Naive thymus-derived CD8-positive, alpha-beta T cell (primary cell): ENCODE measurements at regions not wholly inside any gene's neighbourhood (a gene's known extent, or its start where the extent isn't known, plus 50 kb on each side); places are given as distances from the start of the nearest gene placed in this dataset.
A peak's percentile ranks its signal among the peaks of the same experiment; 100 is the strongest.

Source experiments
- ATAC-seq, 2 donors: fragments of 150-1000 bp; cut with Tn5 transposase in 1 of 2; sonication (Bioruptor Pico), chemical (Tn5 transposase) in 1 of 2; 1 replicate in 1 of 2; 2 replicates in 1 of 2; pipeline ENCODE4 v1.10.0; 2021; ENCODE audit warnings: mild to moderate bottlenecking in 2 of 2, moderate library complexity in 2 of 2
- POLR2A ChIA-PET: fragments of 350-600 bp; sonication (Branson Sonifier 250); formaldehyde crosslinking; loops from one replicate; lab custom pipeline; 2021; ENCODE audit warnings: antibody characterized with exemption; lab: Charles Lee
- DNase-seq, 10 donors: peaks; one replicate each; pipeline versions ENCODE4 v3.0.0 to v3.0.0-alpha.2; 2020 to 2022
- H3K27ac Mint-ChIP-seq, 10 donors: one replicate each; pipeline ENCODE4 v1.8.0; 2020 to 2022; ENCODE audit warnings: mild to moderate bottlenecking in 10 of 10, mixed read lengths in 10 of 10, moderate library complexity in 4 of 10, inconsistent platforms in 1 of 10
- H3K27me3 Mint-ChIP-seq, 5 donors: one replicate each; pipeline ENCODE4 v1.8.0; 2021 to 2022; ENCODE audit warnings: mixed read lengths in 5 of 5
- H3K36me3 Mint-ChIP-seq, 3 donors: one replicate each; pipeline ENCODE4 v1.8.0; 2020 to 2022; ENCODE audit warnings: mixed read lengths in 3 of 3, mild to moderate bottlenecking in 2 of 3, inconsistent platforms in 1 of 3
- H3K4me1 Mint-ChIP-seq, 4 donors: one replicate each; pipeline ENCODE4 v1.8.0; 2021 to 2022; ENCODE audit warnings: mixed read lengths in 4 of 4
- H3K4me3 Mint-ChIP-seq, 10 donors: one replicate each; pipeline ENCODE4 v1.8.0; 2020 to 2022; ENCODE audit warnings: mild to moderate bottlenecking in 10 of 10, mixed read lengths in 10 of 10, moderate library complexity in 6 of 10, inconsistent platforms in 1 of 10
- H3K9me3 Mint-ChIP-seq, 9 donors: one replicate each; pipeline ENCODE4 v1.8.0; 2020 to 2022; ENCODE audit warnings: mixed read lengths in 9 of 9, mild to moderate bottlenecking in 3 of 9, inconsistent platforms in 1 of 9, moderate library complexity in 1 of 9

GRCh38 chr3:159848348-159849118 lies 140.1 kb upstream of the IL12A start:
- no peaks in the 10 kb centered on the region for H3K36me3 Mint-ChIP-seq
- H3K27me3 Mint-ChIP-seq, result peaks cover 8 to 14% (median 11%) of the 10 kb centered on the region in 5 donors
- POLR2A ChIA-PET, result no interaction called here
- H3K4me3 Mint-ChIP-seq, result no peak overlapping the region
- ATAC-seq (no peak), DNase-seq (no peak)
- H3K4me1 Mint-ChIP-seq, result peaks cover 0 to 4% (median 0%) of the 10 kb centered on the region in 4 donors
- H3K9me3 Mint-ChIP-seq, result no peaks in the 10 kb centered on the region
- H3K27ac Mint-ChIP-seq, result no peak overlapping the region

- no peak for ATAC-seq
- no peak for DNase-seq
- POLR2A ChIA-PET, result no interaction called here
- Mint-ChIP-seq H3K27ac (no peak overlapping the region), H3K36me3 (no peaks in the 10 kb centered on the region), H3K9me3 (no peaks in the 10 kb centered on the region), H3K27me3 (peaks cover 3 to 13% (median 5%) of the 10 kb centered on the region in 5 donors), H3K4me3 (no peak overlapping the region), H3K4me1 (peaks cover 0 to 2% (median 0%) of the 10 kb centered on the region in 4 donors)
Observed at GRCh38 chr3:159850481-159850880, 138.2 kb upstream of the IL12A start.

- H3K36me3 Mint-ChIP-seq, result no peaks in the 10 kb centered on the region
- no peak overlapping the region for H3K4me3 Mint-ChIP-seq
- POLR2A ChIA-PET, result no interaction called here
- no peaks in the 10 kb centered on the region for H3K9me3 Mint-ChIP-seq
- peaks cover 0 to 10% (median 4%) of the 10 kb centered on the region in 4 donors for H3K4me1 Mint-ChIP-seq
- no peak for DNase-seq
- peaks cover 4 to 16% (median 13%) of the 10 kb centered on the region in 5 donors for H3K27me3 Mint-ChIP-seq
- ATAC-seq, result no peak
- H3K27ac Mint-ChIP-seq, result no peak overlapping the region
Observed at GRCh38 chr3:159852266-159852665, 136.4 kb upstream of the IL12A start.

GRCh38 chr3:159852821-159853505 lies 135.7 kb upstream of the IL12A start:
- POLR2A ChIA-PET, result interaction anchor here (0.6 kb wide), 1 partner anchor 82 kb away, joined by 3 read pairs; no protein-coding TSS in a partner anchor
- Mint-ChIP-seq H3K4me1 (peaks cover 0 to 11% (median 4%) of the 10 kb centered on the region in 4 donors), H3K36me3 (no peaks in the 10 kb centered on the region), H3K27me3 (peaks cover 4 to 16% (median 12%) of the 10 kb centered on the region in 5 donors), H3K4me3 (no peak overlapping the region), H3K9me3 (no peaks in the 10 kb centered on the region), H3K27ac (no peak overlapping the region)
- ATAC-seq, result no peak
- no peak for DNase-seq

GRCh38 chr3:159853506-159853864 lies 135.2 kb upstream of the IL12A start:
- H3K27me3 Mint-ChIP-seq, result peaks cover 2 to 16% (median 14%) of the 10 kb centered on the region in 5 donors
- no peak for ATAC-seq

GRCh38 chr3:159854500-159855124 lies 134.0 kb upstream of the IL12A start:
- H3K4me3 Mint-ChIP-seq, result no peak overlapping the region
- no peak for DNase-seq
- H3K9me3 Mint-ChIP-seq, result no peaks in the 10 kb centered on the region
- no peak for ATAC-seq
- H3K36me3 Mint-ChIP-seq, result no peaks in the 10 kb centered on the region
- POLR2A ChIA-PET, result no interaction called here
- no peak overlapping the region for H3K27ac Mint-ChIP-seq
- peaks cover 2 to 16% (median 14%) of the 10 kb centered on the region in 5 donors for H3K27me3 Mint-ChIP-seq
- peaks cover 0 to 11% (median 4%) of the 10 kb centered on the region in 4 donors for H3K4me1 Mint-ChIP-seq

More at GRCh38 chr3:159853506-159853864, 135.2 kb upstream of the IL12A start:
- no peak overlapping the region for H3K27ac Mint-ChIP-seq
- peaks cover 0 to 11% (median 4%) of the 10 kb centered on the region in 4 donors for H3K4me1 Mint-ChIP-seq
- H3K4me3 Mint-ChIP-seq, result no peak overlapping the region
- no peaks in the 10 kb centered on the region for H3K36me3 Mint-ChIP-seq
- no peak for DNase-seq
- no peaks in the 10 kb centered on the region for H3K9me3 Mint-ChIP-seq
- POLR2A ChIA-PET, result interaction anchor here (0.6 kb wide), 1 partner anchor 82 kb away, joined by 3 read pairs; no protein-coding TSS in a partner anchor

GRCh38 chr3:159855599-159856346 lies 132.9 kb upstream of the IL12A start:
- DNase-seq, result no peak
- Mint-ChIP-seq H3K27me3 (peaks cover 2 to 16% (median 11%) of the 10 kb centered on the region in 5 donors), H3K9me3 (no peaks in the 10 kb centered on the region), H3K4me1 (peaks cover 0 to 16% (median 4%) of the 10 kb centered on the region in 4 donors), H3K27ac (no peak overlapping the region), H3K36me3 (no peaks in the 10 kb centered on the region), H3K4me3 (no peak overlapping the region)
- no peak for ATAC-seq
- POLR2A ChIA-PET, result no interaction called here

- H3K27me3 Mint-ChIP-seq, result peaks cover 2 to 18% (median 11%) of the 10 kb centered on the region in 5 donors
- ATAC-seq (no peak), DNase-seq (no peak)
- no peak overlapping the region for H3K27ac Mint-ChIP-seq
- no peaks in the 10 kb centered on the region for H3K9me3 Mint-ChIP-seq
- no peaks in the 10 kb centered on the region for H3K36me3 Mint-ChIP-seq
- POLR2A ChIA-PET, result no interaction called here
- peaks cover 0 to 24% (median 4%) of the 10 kb centered on the region in 4 donors for H3K4me1 Mint-ChIP-seq
- peak overlapping the region in 1 of 10 donors; percentile 29 for H3K4me3 Mint-ChIP-seq
Observed at GRCh38 chr3:159856590-159857104, 132.0 kb upstream of the IL12A start.

- Mint-ChIP-seq H3K27ac (no peak overlapping the region), H3K4me1 (peaks cover 0 to 24% (median 4%) of the 10 kb centered on the region in 4 donors), H3K9me3 (no peaks in the 10 kb centered on the region), H3K27me3 (peaks cover 2 to 16% (median 11%) of the 10 kb centered on the region in 5 donors), H3K4me3 (no peak overlapping the region), H3K36me3 (no peaks in the 10 kb centered on the region)
- POLR2A ChIA-PET, result no interaction called here
- ATAC-seq (no peak), DNase-seq (no peak)
Observed at GRCh38 chr3:159857840-159858239, 130.8 kb upstream of the IL12A start.

- no peak overlapping the region for H3K4me3 Mint-ChIP-seq
- no peak overlapping the region for H3K27ac Mint-ChIP-seq
- no peaks in the 10 kb centered on the region for H3K9me3 Mint-ChIP-seq
- DNase-seq (no peak), ATAC-seq (no peak)
- H3K27me3 Mint-ChIP-seq, result peaks cover 2 to 16% (median 11%) of the 10 kb centered on the region in 5 donors
- POLR2A ChIA-PET, result no interaction called here
- H3K4me1 Mint-ChIP-seq, result peaks cover 0 to 24% (median 4%) of the 10 kb centered on the region in 4 donors
- no peaks in the 10 kb centered on the region for H3K36me3 Mint-ChIP-seq
Observed at GRCh38 chr3:159858650-159859049, 130.0 kb upstream of the IL12A start.

GRCh38 chr3:159859424-159859823 lies 129.2 kb upstream of the IL12A start:
- no peak overlapping the region for H3K27ac Mint-ChIP-seq
- ATAC-seq (no peak), DNase-seq (no peak)
- peaks cover 0 to 24% (median 4%) of the 10 kb centered on the region in 4 donors for H3K4me1 Mint-ChIP-seq
- peaks cover 2 to 16% (median 11%) of the 10 kb centered on the region in 5 donors for H3K27me3 Mint-ChIP-seq
- no peak overlapping the region for H3K4me3 Mint-ChIP-seq
- H3K36me3 Mint-ChIP-seq, result no peaks in the 10 kb centered on the region
- H3K9me3 Mint-ChIP-seq, result no peaks in the 10 kb centered on the region
- POLR2A ChIA-PET, result no interaction called here

- ATAC-seq (no peak), DNase-seq (no peak)
- Mint-ChIP-seq H3K9me3 (no peaks in the 10 kb centered on the region), H3K4me3 (no peak overlapping the region), H3K27me3 (peaks cover 2 to 16% (median 8%) of the 10 kb centered on the region in 5 donors), H3K4me1 (peaks cover 0 to 24% (median 4%) of the 10 kb centered on the region in 4 donors), H3K27ac (peak overlapping the region in 1 of 10 donors; percentile 7), H3K36me3 (no peaks in the 10 kb centered on the region)
- POLR2A ChIA-PET, result no interaction called here
Observed at GRCh38 chr3:159859836-159860235, 128.8 kb upstream of the IL12A start.
